OCI-LY1 (cell line): ENCODE measurements at regions not wholly inside any gene's neighbourhood (a gene's known extent, or its start where the extent isn't known, plus 50 kb on each side); places are given as distances from the start of the nearest gene placed in this dataset.

Experiments used
- H2AFZ ChIP-seq: fragments of 200-600 bp; sonication (generic), shearing (Covaris generic); 2 replicates; pipeline ENCODE4 v1.6.0; 2014; ENCODE audit warnings: antibody characterized with exemption, mild to moderate bottlenecking, low read length
- H3F3A ChIP-seq: fragments of 200-600 bp; sonication (generic), shearing (Covaris generic); 2 replicates; pipeline ENCODE4 v1.6.0; 2014; ENCODE audit warnings: mild to moderate bottlenecking, antibody characterized with exemption, low read length, moderate library complexity; ENCODE audit not compliant: insufficient read depth
- H3K27ac ChIP-seq: fragments of 200-600 bp; sonication (generic); 2 replicates; pipeline ENCODE4 v1.5.1; 2014; ENCODE audit warnings: low read length, mixed run types, mild to moderate bottlenecking, low read depth; ENCODE audit not compliant: poor library complexity, severe bottlenecking
- H3K27me3 ChIP-seq: fragments of 200-600 bp; sonication (generic); 2 replicates; pipeline ENCODE4 v1.6.0; 2014; ENCODE audit warnings: antibody characterized with exemption, mild to moderate bottlenecking, low read length, moderate library complexity; ENCODE audit not compliant: insufficient read depth
- H3K36me3 ChIP-seq: fragments of 200-600 bp; sonication (generic); 2 replicates; pipeline ENCODE4 v1.6.1; 2014; ENCODE audit warnings: mild to moderate bottlenecking, antibody characterized with exemption, low read length, moderate library complexity, mixed read lengths; ENCODE audit not compliant: insufficient read depth
- H3K4me1 ChIP-seq: fragments of 200-600 bp; sonication (generic); 2 replicates; pipeline ENCODE4 v1.5.1; 2014; ENCODE audit warnings: mild to moderate bottlenecking, low read length, moderate library complexity; ENCODE audit not compliant: insufficient read depth, severe bottlenecking
- H3K4me2 ChIP-seq: fragments of 200-600 bp; sonication (generic), shearing (Covaris generic); 2 replicates; pipeline ENCODE4 v1.6.1; 2014; ENCODE audit warnings: low read length
- H3K4me3 ChIP-seq: fragments of 200-600 bp; sonication (generic); 2 replicates; pipeline ENCODE4 v1.5.1; 2014; ENCODE audit warnings: low read length, low read depth, mild to moderate bottlenecking, mixed read lengths; ENCODE audit not compliant: poor library complexity, severe bottlenecking
- H3K79me2 ChIP-seq: fragments of 200-600 bp; shearing (Covaris generic); 2 replicates; pipeline ENCODE4 v1.6.1; 2016; ENCODE audit warnings: mixed run types, low read length, mixed read lengths; ENCODE audit not compliant: insufficient read depth
- H3K9ac ChIP-seq: fragments of 200-600 bp; sonication (generic), shearing (Covaris generic); 2 replicates; pipeline ENCODE4 v1.6.1; 2014; ENCODE audit warnings: mild to moderate bottlenecking, low read length, mixed read lengths
- H3K9me2 ChIP-seq: fragments of 200-600 bp; sonication (generic), shearing (Covaris generic); 2 replicates; pipeline ENCODE4 v1.6.1; 2014; ENCODE audit warnings: low read depth, mild to moderate bottlenecking, low read length, mixed read lengths
- H3K9me3 ChIP-seq: fragments of 200-600 bp; shearing (Covaris generic); 2 replicates; pipeline ENCODE4 v1.6.1; 2014; ENCODE audit warnings: low read length, mixed read lengths
- H4K20me1 ChIP-seq: fragments of 200-600 bp; sonication (generic), shearing (Covaris generic); 2 replicates; pipeline ENCODE4 v1.6.0; 2016; ENCODE audit warnings: mild to moderate bottlenecking, low read length; ENCODE audit not compliant: insufficient read depth
- EZH2 ChIP-seq: fragments of 200-600 bp; sonication (generic), shearing (Covaris generic); IDR thresholded peaks from 2 replicates; pipeline ENCODE4 v1.8.0; 2017; ENCODE audit warnings: borderline replicate concordance, mixed run types, mild to moderate bottlenecking, antibody characterized with exemption, low read length, moderate library complexity, mixed read lengths
- TF ChIP-seq, protein P1 (sequence below): fragments of 200-600 bp; sonication (generic), shearing (Covaris generic); IDR thresholded peaks from 2 replicates; pipeline ENCODE4 v1.5.1; 2017; ENCODE audit warnings: mild to moderate bottlenecking, antibody characterized with exemption, low read length, moderate library complexity, mixed read lengths

DNA sequence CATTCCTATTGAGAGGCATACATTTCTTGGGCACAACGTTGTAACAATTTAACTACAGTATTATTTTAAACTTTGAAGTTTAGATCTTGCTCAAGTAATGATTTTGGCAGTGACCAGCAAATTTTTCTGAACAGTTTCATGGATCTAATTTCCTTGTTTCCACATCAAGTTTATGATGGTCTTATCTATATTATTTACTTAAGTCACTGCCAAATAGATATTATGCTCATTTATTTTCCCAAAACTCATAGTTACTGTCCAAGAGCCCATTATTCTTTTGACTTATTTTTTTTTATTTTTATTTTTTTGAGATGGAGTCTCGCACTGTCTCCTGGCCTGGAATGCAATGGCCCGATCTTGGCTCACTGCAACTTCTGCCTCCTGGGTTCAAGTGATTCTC lies 86.5 kb upstream of the TLE4 start:
- no peak overlapping the region for H2AFZ ChIP-seq
- H3K9ac ChIP-seq: no peak overlapping the region
- H3K36me3 ChIP-seq: no peaks in the 10 kb centered on the region
- no peak overlapping the region for H3K4me2 ChIP-seq
- H3K4me3 ChIP-seq: no peak overlapping the region
- H4K20me1 ChIP-seq: no peaks in the 10 kb centered on the region
- no peak for TF ChIP-seq EZH2
- TF ChIP-seq, protein P1, sequence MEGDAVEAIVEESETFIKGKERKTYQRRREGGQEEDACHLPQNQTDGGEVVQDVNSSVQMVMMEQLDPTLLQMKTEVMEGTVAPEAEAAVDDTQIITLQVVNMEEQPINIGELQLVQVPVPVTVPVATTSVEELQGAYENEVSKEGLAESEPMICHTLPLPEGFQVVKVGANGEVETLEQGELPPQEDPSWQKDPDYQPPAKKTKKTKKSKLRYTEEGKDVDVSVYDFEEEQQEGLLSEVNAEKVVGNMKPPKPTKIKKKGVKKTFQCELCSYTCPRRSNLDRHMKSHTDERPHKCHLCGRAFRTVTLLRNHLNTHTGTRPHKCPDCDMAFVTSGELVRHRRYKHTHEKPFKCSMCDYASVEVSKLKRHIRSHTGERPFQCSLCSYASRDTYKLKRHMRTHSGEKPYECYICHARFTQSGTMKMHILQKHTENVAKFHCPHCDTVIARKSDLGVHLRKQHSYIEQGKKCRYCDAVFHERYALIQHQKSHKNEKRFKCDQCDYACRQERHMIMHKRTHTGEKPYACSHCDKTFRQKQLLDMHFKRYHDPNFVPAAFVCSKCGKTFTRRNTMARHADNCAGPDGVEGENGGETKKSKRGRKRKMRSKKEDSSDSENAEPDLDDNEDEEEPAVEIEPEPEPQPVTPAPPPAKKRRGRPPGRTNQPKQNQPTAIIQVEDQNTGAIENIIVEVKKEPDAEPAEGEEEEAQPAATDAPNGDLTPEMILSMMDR: no peak
- no peaks in the 10 kb centered on the region for H3K9me2 ChIP-seq
- H3F3A ChIP-seq: no peaks in the 10 kb centered on the region
- no peaks in the 10 kb centered on the region for H3K9me3 ChIP-seq
- no peak overlapping the region for H3K27ac ChIP-seq
- no peaks in the 10 kb centered on the region for H3K4me1 ChIP-seq
- H3K79me2 ChIP-seq: no peaks in the 10 kb centered on the region
- H3K27me3 ChIP-seq: no peaks in the 10 kb centered on the region

GRCh38 chr9:79489261-79490000 lies 82.3 kb upstream of the TLE4 start:
- Histone ChIP-seq H4K20me1 (no peaks in the 10 kb centered on the region), H3K36me3 (no peaks in the 10 kb centered on the region), H3K27me3 (no peaks in the 10 kb centered on the region), H3K4me2 (no peak overlapping the region), H3F3A (no peaks in the 10 kb centered on the region), H3K4me1 (no peaks in the 10 kb centered on the region), H3K9me3 (no peaks in the 10 kb centered on the region), H3K27ac (no peak overlapping the region), H2AFZ (no peak overlapping the region), H3K9me2 (no peaks in the 10 kb centered on the region), H3K79me2 (no peaks in the 10 kb centered on the region), H3K9ac (no peak overlapping the region), H3K4me3 (no peak overlapping the region)
- TF ChIP-seq, protein P1: no peak
- TF ChIP-seq EZH2: no peak

GRCh38 chr9:79490657-79491248 lies 81.0 kb upstream of the TLE4 start:
- TF ChIP-seq EZH2: no peak
- TF ChIP-seq, protein P1: no peak
- Histone ChIP-seq H3K36me3 (no peaks in the 10 kb centered on the region), H3F3A (no peaks in the 10 kb centered on the region), H3K9me2 (no peaks in the 10 kb centered on the region), H3K9me3 (no peaks in the 10 kb centered on the region), H2AFZ (no peak overlapping the region), H3K79me2 (no peaks in the 10 kb centered on the region), H4K20me1 (no peaks in the 10 kb centered on the region), H3K27ac (no peak overlapping the region), H3K4me3 (no peak overlapping the region), H3K4me1 (no peaks in the 10 kb centered on the region), H3K27me3 (no peaks in the 10 kb centered on the region), H3K4me2 (no peak overlapping the region), H3K9ac (no peak overlapping the region)
